NT2/D1 (cell line): ENCODE measurements at regions not wholly inside any gene's neighbourhood (a gene's known extent, or its start where the extent isn't known, plus 50 kb on each side); places are given as distances from the start of the nearest gene placed in this dataset.
"Not testable (repeated sequence)": the region's sequence is repeated elsewhere in the genome, so short reads cannot be mapped to it uniquely, and the experiment has no call there.

Experiments
- DNase-seq: peaks from one replicate; pipeline ENCODE4 v3.0.0-alpha.2; 2011; ENCODE audit warnings: low read depth, low spot score
- H3K27me3 ChIP-seq: 2 replicates; pipeline ENCODE4 v1.6.0; 2011; ENCODE audit warnings: mild to moderate bottlenecking; ENCODE audit not compliant: insufficient read length, insufficient read depth
- H3K36me3 ChIP-seq: 2 replicates; pipeline ENCODE4 v1.6.1; 2011; ENCODE audit warnings: mild to moderate bottlenecking, low read length, mixed read lengths; ENCODE audit not compliant: insufficient read depth, insufficient read length
- H3K4me1 ChIP-seq: 2 replicates; pipeline ENCODE4 v1.5.1; 2011; ENCODE audit not compliant: insufficient read depth, insufficient read length
- H3K4me3 ChIP-seq: 2 replicates; pipeline ENCODE4 v1.5.1; 2011; ENCODE audit warnings: low read depth; ENCODE audit not compliant: insufficient read length
- H3K9ac ChIP-seq: 2 replicates; pipeline ENCODE4 v1.6.0; 2011; ENCODE audit warnings: low read depth; ENCODE audit not compliant: insufficient read length
- H3K9me3 ChIP-seq: 2 replicates; pipeline ENCODE4 v1.5.1; 2011; ENCODE audit warnings: mild to moderate bottlenecking, low read length; ENCODE audit not compliant: insufficient read depth
- SUZ12 ChIP-seq: IDR thresholded peaks from 2 replicates; pipeline ENCODE4 v1.6.1; 2011; ENCODE audit not compliant: insufficient read length, insufficient read depth; ENCODE audit errors: extremely low read depth
- YY1 ChIP-seq: IDR thresholded peaks from 2 replicates; pipeline ENCODE4 v1.6.1; 2011; ENCODE audit not compliant: insufficient read length, insufficient read depth
- ZNF274 ChIP-seq: IDR thresholded peaks from 2 replicates; pipeline ENCODE4 v1.6.1; 2011; ENCODE audit warnings: mild to moderate bottlenecking, low read depth, low read length

GRCh38 chr12:90695415-90695814 lies 259.6 kb downstream of the CCER1 start:
- H3K27me3 ChIP-seq = no peaks in the 10 kb centered on the region
- no peak overlapping the region for H3K4me3 ChIP-seq
- TF ChIP-seq SUZ12 (no peak), ZNF274 (no peak), YY1 (no peak)
- H3K4me1 ChIP-seq = no peaks in the 10 kb centered on the region
- no peaks in the 10 kb centered on the region for H3K36me3 ChIP-seq
- H3K9ac ChIP-seq = no peak overlapping the region
- no peaks in the 10 kb centered on the region for H3K9me3 ChIP-seq
- no peak for DNase-seq

GRCh38 chr12:90690120-90690519 lies 264.9 kb downstream of the CCER1 start:
- Histone ChIP-seq H3K9ac (no peak overlapping the region), H3K4me3 (no peak overlapping the region), H3K36me3 (no peaks in the 10 kb centered on the region), H3K9me3 (no peaks in the 10 kb centered on the region), H3K4me1 (no peaks in the 10 kb centered on the region), H3K27me3 (no peaks in the 10 kb centered on the region)
- DNase-seq = no peak
- no peak for TF ChIP-seq ZNF274
- no peak for TF ChIP-seq YY1
- TF ChIP-seq SUZ12 = no peak

GRCh38 chr12:90687682-90688081 lies 267.3 kb downstream of the CCER1 start:
- DNase-seq, H3K36me3 ChIP-seq, H3K4me1 ChIP-seq, H3K9ac ChIP-seq, H3K4me3 ChIP-seq, H3K27me3 ChIP-seq, H3K9me3 ChIP-seq: not testable (repeated sequence)

- Histone ChIP-seq H3K9ac (no peak overlapping the region), H3K36me3 (no peaks in the 10 kb centered on the region), H3K27me3 (no peaks in the 10 kb centered on the region), H3K4me1 (no peaks in the 10 kb centered on the region), H3K4me3 (no peak overlapping the region), H3K9me3 (no peaks in the 10 kb centered on the region)
- TF ChIP-seq SUZ12 (no peak), YY1 (no peak), ZNF274 (no peak)
- DNase-seq = no peak
Observed at GRCh38 chr12:90683871-90684270, 271.1 kb downstream of the CCER1 start.

GRCh38 chr12:90682398-90682797 lies 272.6 kb downstream of the CCER1 start:
- no peak overlapping the region for H3K9ac ChIP-seq
- no peak for DNase-seq

DNA sequence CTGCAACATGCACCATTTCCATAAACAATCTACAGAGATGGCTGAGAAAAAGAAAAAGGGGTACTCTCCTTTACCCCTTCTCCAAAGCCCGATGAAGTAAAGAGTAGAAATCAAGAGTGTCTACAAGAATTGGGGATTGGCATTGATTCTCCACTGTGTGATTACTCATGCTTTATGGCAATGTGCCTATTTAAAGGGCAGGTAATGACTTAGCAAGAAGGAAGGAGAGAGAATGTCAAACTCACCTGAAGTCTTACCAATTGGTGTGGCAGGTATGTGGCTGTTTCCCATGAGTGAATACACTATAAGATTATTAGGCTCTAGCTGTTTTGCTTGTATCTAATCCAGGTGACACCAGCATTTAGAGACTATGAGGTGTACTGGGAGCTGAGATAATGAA lies 275.3 kb downstream of the CCER1 start:
- DNase-seq = no peak
- TF ChIP-seq SUZ12 (no peak), ZNF274 (no peak), YY1 (no peak)
- H3K36me3 ChIP-seq = no peaks in the 10 kb centered on the region
- H3K9ac ChIP-seq = no peak overlapping the region
- no peak overlapping the region for H3K4me3 ChIP-seq
- no peaks in the 10 kb centered on the region for H3K4me1 ChIP-seq
- no peaks in the 10 kb centered on the region for H3K9me3 ChIP-seq
- H3K27me3 ChIP-seq = no peaks in the 10 kb centered on the region

More at GRCh38 chr12:90682398-90682797, 272.6 kb downstream of the CCER1 start:
- H3K9me3 ChIP-seq = no peaks in the 10 kb centered on the region
- H3K4me3 ChIP-seq = no peak overlapping the region
- H3K27me3 ChIP-seq = no peaks in the 10 kb centered on the region
- TF ChIP-seq YY1 (no peak), SUZ12 (no peak), ZNF274 (no peak)
- no peaks in the 10 kb centered on the region for H3K36me3 ChIP-seq
- H3K4me1 ChIP-seq = no peaks in the 10 kb centered on the region

- Histone ChIP-seq H3K9me3 (no peaks in the 10 kb centered on the region), H3K27me3 (no peaks in the 10 kb centered on the region), H3K9ac (no peak overlapping the region), H3K4me3 (no peak overlapping the region), H3K36me3 (no peaks in the 10 kb centered on the region), H3K4me1 (no peaks in the 10 kb centered on the region)
- DNase-seq = no peak
- TF ChIP-seq SUZ12 (no peak), ZNF274 (no peak), YY1 (no peak)
Observed at GRCh38 chr12:90677552-90677951, 277.4 kb downstream of the CCER1 start.

- Histone ChIP-seq H3K9me3 (no peaks in the 10 kb centered on the region), H3K4me3 (no peak overlapping the region), H3K4me1 (no peaks in the 10 kb centered on the region), H3K27me3 (no peaks in the 10 kb centered on the region), H3K9ac (no peak overlapping the region), H3K36me3 (no peaks in the 10 kb centered on the region)
- no peak for DNase-seq
- no peak for TF ChIP-seq YY1
- no peak for TF ChIP-seq ZNF274
- TF ChIP-seq SUZ12 = no peak
Observed at GRCh38 chr12:90677055-90677454, 277.9 kb downstream of the CCER1 start.
